Erythroblast (primary cell): ENCODE measurements at regions not wholly inside any gene's neighbourhood (a gene's known extent, or its start where the extent isn't known, plus 50 kb on each side); places are given as distances from the start of the nearest gene placed in this dataset.

Source experiments
- GATA1 ChIP-seq: IDR thresholded peaks from 2 replicates; pipeline ENCODE4 v1.6.1; 2011; ENCODE audit warnings: low read depth, mild to moderate bottlenecking, control low read depth, low read length, moderate library complexity
- POLR2A ChIP-seq: IDR thresholded peaks from 2 replicates; pipeline ENCODE4 v1.6.1; 2011; ENCODE audit warnings: mild to moderate bottlenecking, low read length

GRCh38 chr5:6843821-6844220 lies 130.6 kb downstream of the TENT4A start:
- TF ChIP-seq POLR2A (no peak), GATA1 (no peak)
